ENCODE measurements at regions not wholly inside any gene's neighbourhood (a gene's known extent, or its start where the extent isn't known, plus 50 kb on each side); places are given as distances from the start of the nearest gene placed in this dataset.

- TF ChIP-seq, protein P1, sequence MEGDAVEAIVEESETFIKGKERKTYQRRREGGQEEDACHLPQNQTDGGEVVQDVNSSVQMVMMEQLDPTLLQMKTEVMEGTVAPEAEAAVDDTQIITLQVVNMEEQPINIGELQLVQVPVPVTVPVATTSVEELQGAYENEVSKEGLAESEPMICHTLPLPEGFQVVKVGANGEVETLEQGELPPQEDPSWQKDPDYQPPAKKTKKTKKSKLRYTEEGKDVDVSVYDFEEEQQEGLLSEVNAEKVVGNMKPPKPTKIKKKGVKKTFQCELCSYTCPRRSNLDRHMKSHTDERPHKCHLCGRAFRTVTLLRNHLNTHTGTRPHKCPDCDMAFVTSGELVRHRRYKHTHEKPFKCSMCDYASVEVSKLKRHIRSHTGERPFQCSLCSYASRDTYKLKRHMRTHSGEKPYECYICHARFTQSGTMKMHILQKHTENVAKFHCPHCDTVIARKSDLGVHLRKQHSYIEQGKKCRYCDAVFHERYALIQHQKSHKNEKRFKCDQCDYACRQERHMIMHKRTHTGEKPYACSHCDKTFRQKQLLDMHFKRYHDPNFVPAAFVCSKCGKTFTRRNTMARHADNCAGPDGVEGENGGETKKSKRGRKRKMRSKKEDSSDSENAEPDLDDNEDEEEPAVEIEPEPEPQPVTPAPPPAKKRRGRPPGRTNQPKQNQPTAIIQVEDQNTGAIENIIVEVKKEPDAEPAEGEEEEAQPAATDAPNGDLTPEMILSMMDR (conservative IDR thresholded peaks at IDR 0.05; ENCODE audit: low read depth, low read length): no peak
- no peak overlapping the region for H3K4me3 ChIP-seq (ENCODE audit: low read depth, low read length)
- DNase-seq (ENCODE audit: low read depth): no peak
Observed at GRCh38 chr2:147714582-147714981, 130.2 kb upstream of the ACVR2A start.

DNA sequence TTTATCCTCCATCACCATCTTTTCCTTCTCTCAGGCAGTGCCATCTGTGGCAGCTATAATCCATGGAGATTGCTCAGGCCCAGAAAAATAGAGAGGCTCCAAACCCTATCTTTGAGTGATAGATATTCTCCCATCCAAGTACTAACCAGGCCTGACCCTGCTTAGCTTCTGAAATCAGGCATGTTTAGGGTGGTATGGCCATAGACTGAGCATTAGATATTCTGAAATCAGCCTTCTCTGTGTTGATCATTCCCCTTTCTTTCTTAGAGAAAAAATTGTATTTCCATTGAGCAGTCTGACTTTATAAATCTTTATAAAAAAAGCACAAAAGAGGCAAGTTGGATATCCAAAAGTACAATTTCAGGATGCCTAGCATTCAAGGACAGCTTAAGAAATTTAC, 131.5 kb upstream of the ACVR2A start:
- TF ChIP-seq, protein P1 (conservative IDR thresholded peaks at IDR 0.05; ENCODE audit: low read depth, low read length): no peak
- no peak for DNase-seq (ENCODE audit: low read depth)
- H3K4me3 ChIP-seq (ENCODE audit: low read depth, low read length): no peak overlapping the region

DNA sequence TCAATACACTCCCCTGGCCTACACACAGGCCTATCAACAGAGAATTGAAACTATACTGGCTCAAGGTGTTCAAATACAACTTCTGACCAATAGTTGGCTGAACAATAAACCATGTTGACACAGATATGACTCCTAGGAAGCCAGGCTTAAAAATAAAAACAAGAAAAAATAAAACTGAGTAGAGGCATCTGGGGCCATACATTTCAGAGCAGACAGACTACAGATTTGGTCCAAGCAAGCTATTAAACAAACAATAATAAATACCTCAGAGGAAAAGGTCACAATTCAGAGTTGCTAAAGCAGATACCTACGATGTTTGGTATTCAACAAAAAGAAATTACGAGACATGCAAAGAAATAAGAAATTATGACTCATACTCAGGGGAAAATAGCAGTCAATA, 132.8 kb upstream of the ACVR2A start:
- TF ChIP-seq, protein P1 (conservative IDR thresholded peaks at IDR 0.05; ENCODE audit: low read depth, low read length): no peak
- DNase-seq (ENCODE audit: low read depth): no peak
- no peak overlapping the region for H3K4me3 ChIP-seq (ENCODE audit: low read depth, low read length)

DNA sequence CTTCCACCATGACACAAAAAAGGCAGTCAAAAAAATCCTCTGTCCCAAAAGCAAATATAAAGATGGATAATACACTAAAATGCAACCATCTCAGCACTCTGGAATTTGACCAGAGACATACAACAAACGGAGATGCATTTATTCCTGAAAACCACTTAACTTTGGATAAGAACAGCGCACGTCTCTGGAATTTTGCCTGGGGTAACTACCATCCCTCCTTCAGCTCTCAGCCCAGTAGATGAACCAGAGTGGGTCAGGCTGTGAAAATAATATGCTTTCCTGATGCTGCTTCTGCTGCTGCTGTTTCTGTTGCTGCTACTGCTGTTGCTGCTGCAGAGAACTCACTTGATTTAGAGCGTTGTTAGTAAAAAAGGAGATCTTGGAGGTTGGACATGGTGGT, 133.8 kb upstream of the ACVR2A start:
- TF ChIP-seq, protein P1 (conservative IDR thresholded peaks at IDR 0.05; ENCODE audit: low read depth, low read length): no peak
- DNase-seq (ENCODE audit: low read depth): no peak
- H3K4me3 ChIP-seq (ENCODE audit: low read depth, low read length): no peak overlapping the region

- no peak overlapping the region for H3K4me3 ChIP-seq (ENCODE audit: low read depth, low read length)
- DNase-seq (ENCODE audit: low read depth): no peak
- TF ChIP-seq, protein P1 (conservative IDR thresholded peaks at IDR 0.05; ENCODE audit: low read depth, low read length): no peak
Observed at GRCh38 chr2:147709655-147710054, 135.2 kb upstream of the ACVR2A start.

DNA sequence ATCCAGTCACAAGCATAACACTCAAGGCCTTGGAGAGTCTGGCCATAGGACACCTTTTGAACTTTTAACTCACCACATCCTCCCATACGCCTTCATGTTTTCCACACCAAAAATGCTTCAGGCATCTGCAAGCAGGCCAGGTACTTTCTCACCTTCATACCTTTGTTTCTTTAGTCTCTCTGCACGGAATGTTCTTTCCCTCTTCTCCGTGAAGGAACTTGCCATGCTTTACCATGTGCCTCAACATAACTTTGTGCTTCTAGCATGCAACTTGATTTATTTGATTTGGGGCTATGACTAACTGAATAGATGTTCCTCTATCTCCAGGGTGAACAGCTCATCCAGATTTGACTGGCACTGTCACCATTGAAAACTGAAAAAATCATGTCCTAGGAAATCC, 141.7 kb upstream of the ACVR2A start:
- no peak overlapping the region for H3K4me3 ChIP-seq (ENCODE audit: low read depth, low read length)
- TF ChIP-seq, protein P1 (conservative IDR thresholded peaks at IDR 0.05; ENCODE audit: low read depth, low read length): no peak

DNA sequence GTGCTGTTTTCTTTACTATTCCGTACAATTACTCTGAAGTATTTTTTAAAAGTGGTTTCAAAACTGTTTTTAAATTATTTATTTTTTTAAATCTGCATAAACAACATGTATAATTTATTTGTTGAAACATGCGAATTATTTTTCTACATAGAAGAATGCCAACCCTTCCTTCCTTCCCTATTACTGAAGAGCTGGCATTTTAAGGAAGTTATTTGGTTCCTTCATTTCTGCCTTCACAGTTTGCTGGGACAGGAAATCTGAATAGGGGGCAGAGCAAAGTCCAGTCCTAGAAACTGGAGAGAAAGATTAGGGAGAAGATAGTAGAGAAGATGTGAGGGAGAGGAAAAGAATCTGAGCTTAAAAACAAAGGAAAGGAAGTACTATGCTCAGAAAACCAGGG, 146.7 kb upstream of the ACVR2A start:
- TF ChIP-seq, protein P1 (conservative IDR thresholded peaks at IDR 0.05; ENCODE audit: low read depth, low read length): no peak
- H3K4me3 ChIP-seq (ENCODE audit: low read depth, low read length): no peak overlapping the region

More for the DNA sequence above, 141.7 kb upstream of the ACVR2A start:
- DNase-seq (ENCODE audit: low read depth): no peak

More for the DNA sequence above, 146.7 kb upstream of the ACVR2A start:
- DNase-seq (ENCODE audit: low read depth): no peak
